Endothelial cell (in vitro differentiated cells): ENCODE measurements at regions not wholly inside any gene's neighbourhood (a gene's known extent, or its start where the extent isn't known, plus 50 kb on each side); places are given as distances from the start of the nearest gene placed in this dataset.

Source experiments
- DNase-seq: peaks from one replicate; pipeline ENCODE4 v3.0.0; 2021; ENCODE audit warnings: low spot score
- H3K27ac Mint-ChIP-seq: one replicate; pipeline ENCODE4 v1.8.0; 2021; ENCODE audit warnings: mixed read lengths, inconsistent platforms; ENCODE audit not compliant: unreplicated experiment
- H3K27me3 Mint-ChIP-seq: one replicate; pipeline ENCODE4 v1.8.0; 2021; ENCODE audit warnings: mild to moderate bottlenecking, moderate library complexity, mixed read lengths, inconsistent platforms; ENCODE audit not compliant: unreplicated experiment
- H3K36me3 Mint-ChIP-seq: one replicate; pipeline ENCODE4 v1.8.0; 2021; ENCODE audit warnings: mild to moderate bottlenecking, low read depth, mixed read lengths, inconsistent platforms; ENCODE audit not compliant: unreplicated experiment
- H3K4me1 Mint-ChIP-seq: one replicate; pipeline ENCODE4 v1.8.0; 2021; ENCODE audit warnings: mild to moderate bottlenecking, mixed read lengths, inconsistent platforms; ENCODE audit not compliant: unreplicated experiment
- H3K4me3 Mint-ChIP-seq: one replicate; pipeline ENCODE4 v1.8.0; 2021; ENCODE audit warnings: mild to moderate bottlenecking, mixed read lengths, inconsistent platforms; ENCODE audit not compliant: unreplicated experiment
- H3K9me3 Mint-ChIP-seq: one replicate; pipeline ENCODE4 v1.8.0; 2021; ENCODE audit warnings: mixed read lengths, inconsistent platforms; ENCODE audit not compliant: unreplicated experiment
- CTCF ChIP-seq: fragments of 200-600 bp; sonication (generic); IDR thresholded peaks from one replicate; pipeline ENCODE4 v1.5.0; 2021; ENCODE audit warnings: antibody characterized with exemption; ENCODE audit not compliant: unreplicated experiment

GRCh38 chr15:54962637-54963036, 234.1 kb downstream of the RSL24D1 start:
- Mint-ChIP-seq H3K36me3 (no peaks in the 10 kb centered on the region), H3K4me3 (no peak overlapping the region), H3K4me1 (no peaks in the 10 kb centered on the region), H3K27ac (no peak overlapping the region), H3K9me3 (no peaks in the 10 kb centered on the region), H3K27me3 (no peaks in the 10 kb centered on the region)
- TF ChIP-seq CTCF: no peak
- DNase-seq: no peak

GRCh38 chr15:54960266-54960665, 236.5 kb downstream of the RSL24D1 start:
- Mint-ChIP-seq H3K36me3 (no peaks in the 10 kb centered on the region), H3K27ac (no peak overlapping the region), H3K4me1 (no peaks in the 10 kb centered on the region), H3K27me3 (no peaks in the 10 kb centered on the region), H3K9me3 (no peaks in the 10 kb centered on the region), H3K4me3 (no peak overlapping the region)
- no peak for DNase-seq
- no peak for TF ChIP-seq CTCF

GRCh38 chr15:54941417-54941816, 255.3 kb downstream of the RSL24D1 start:
- DNase-seq: no peak
- H3K36me3 Mint-ChIP-seq: no peaks in the 10 kb centered on the region
- H3K27ac Mint-ChIP-seq: no peak overlapping the region
- TF ChIP-seq CTCF: no peak
- no peak overlapping the region for H3K4me3 Mint-ChIP-seq
- peaks cover 7% of the 10 kb centered on the region for H3K9me3 Mint-ChIP-seq
- no peaks in the 10 kb centered on the region for H3K4me1 Mint-ChIP-seq
- H3K27me3 Mint-ChIP-seq: peaks cover 2% of the 10 kb centered on the region

- H3K4me1 Mint-ChIP-seq: no peaks in the 10 kb centered on the region
- H3K9me3 Mint-ChIP-seq: peaks cover 10% of the 10 kb centered on the region
- TF ChIP-seq CTCF: no peak
- H3K27me3 Mint-ChIP-seq: no peaks in the 10 kb centered on the region
- H3K4me3 Mint-ChIP-seq: no peak overlapping the region
- H3K36me3 Mint-ChIP-seq: no peaks in the 10 kb centered on the region
- H3K27ac Mint-ChIP-seq: no peak overlapping the region
- no peak for DNase-seq
These were observed 279.4 kb downstream of the RSL24D1 start for GRCh38 chr15:54917312-54917711.

- Mint-ChIP-seq H3K4me3 (no peak overlapping the region), H3K36me3 (no peaks in the 10 kb centered on the region), H3K27me3 (no peaks in the 10 kb centered on the region), H3K9me3 (peaks cover 6% of the 10 kb centered on the region), H3K4me1 (no peaks in the 10 kb centered on the region), H3K27ac (no peak overlapping the region)
- DNase-seq: no peak
- TF ChIP-seq CTCF: no peak
These were observed 281.4 kb downstream of the RSL24D1 start for GRCh38 chr15:54915380-54915779.
